SU-DHL-6 (cell line): ENCODE measurements at regions not wholly inside any gene's neighbourhood (a gene's known extent, or its start where the extent isn't known, plus 50 kb on each side); places are given as distances from the start of the nearest gene placed in this dataset.

Experiments used
- H2AFZ ChIP-seq: fragments of 200-600 bp; sonication (generic); 2 replicates; pipeline ENCODE4 v1.6.1; 2014; ENCODE audit warnings: low read depth, mild to moderate bottlenecking, moderate library complexity, mixed read lengths, antibody characterized with exemption, low read length; ENCODE audit not compliant: severe bottlenecking
- H3F3A ChIP-seq: fragments of 200-600 bp; shearing (Covaris generic); 2 replicates; pipeline ENCODE4 v1.6.0; 2016; ENCODE audit warnings: antibody characterized with exemption, mild to moderate bottlenecking; ENCODE audit not compliant: insufficient read depth
- H3K27ac ChIP-seq: fragments of 200-600 bp; sonication (generic); 2 replicates; pipeline ENCODE4 v1.5.1; 2016; ENCODE audit warnings: low read depth, mild to moderate bottlenecking, low read length, moderate library complexity, mixed read lengths
- H3K27me3 ChIP-seq: fragments of 200-600 bp; sonication (generic), shearing (Covaris generic); 2 replicates; pipeline ENCODE4 v1.6.0; 2014; ENCODE audit warnings: mild to moderate bottlenecking, low read length
- H3K36me3 ChIP-seq: fragments of 200-600 bp; sonication (generic); 2 replicates; pipeline ENCODE4 v1.6.1; 2014; ENCODE audit warnings: mild to moderate bottlenecking, low read length, mixed read lengths
- H3K4me2 ChIP-seq: fragments of 300-600, 200-600 bp; shearing (Covaris generic), sonication (generic); 2 replicates; pipeline ENCODE4 v1.6.0; 2014; ENCODE audit warnings: low read length, low read depth, mild to moderate bottlenecking; ENCODE audit not compliant: poor library complexity, severe bottlenecking
- H3K4me3 ChIP-seq: fragments of 200-600 bp; sonication (generic); 2 replicates; pipeline ENCODE4 v1.5.1; 2014; ENCODE audit warnings: antibody characterized with exemption, low read length, mild to moderate bottlenecking, mixed read lengths; ENCODE audit not compliant: insufficient read depth, poor library complexity, severe bottlenecking
- H3K79me2 ChIP-seq: fragments of 200-600 bp; sonication (generic); 2 replicates; pipeline ENCODE4 v1.6.1; 2014; ENCODE audit warnings: mild to moderate bottlenecking, low read length, moderate library complexity; ENCODE audit not compliant: insufficient read depth
- H3K9ac ChIP-seq: fragments of 200-600 bp; sonication (generic); 2 replicates; pipeline ENCODE4 v1.7.0; 2014; ENCODE audit warnings: mild to moderate bottlenecking, low read length
- H3K9me2 ChIP-seq: fragments of 200-600 bp; sonication (generic); replicated peaks from 2 replicates; pipeline ENCODE4 v1.6.1; 2014; ENCODE audit warnings: low read length; ENCODE audit not compliant: insufficient read depth
- H3K9me3 ChIP-seq: fragments of 200-600 bp; sonication (generic); 2 replicates; pipeline ENCODE4 v1.6.1; 2014; ENCODE audit warnings: low read length, mixed read lengths; ENCODE audit not compliant: insufficient read depth
- H4K20me1 ChIP-seq: fragments of 200-600 bp; sonication (generic); 2 replicates; pipeline ENCODE4 v1.6.1; 2014; ENCODE audit warnings: low read depth, mild to moderate bottlenecking, antibody characterized with exemption, low read length, moderate library complexity, mixed read lengths
- EZH2phosphoT487 ChIP-seq: fragments of 200-600 bp; sonication (generic), shearing (Covaris generic); conservative IDR thresholded peaks from 2 replicates; pipeline ENCODE4 v1.6.1; 2018; ENCODE audit warnings: mild to moderate bottlenecking, antibody characterized with exemption, low read length, moderate library complexity, mixed read lengths
- TF ChIP-seq, protein P1 (sequence below): fragments of 200-600 bp; sonication (generic); IDR thresholded peaks from one replicate; pipeline ENCODE4 v1.5.1; 2017; ENCODE audit warnings: antibody characterized with exemption, mild to moderate bottlenecking, low read length, moderate library complexity; ENCODE audit not compliant: insufficient read depth, poor library complexity, severe bottlenecking

DNA sequence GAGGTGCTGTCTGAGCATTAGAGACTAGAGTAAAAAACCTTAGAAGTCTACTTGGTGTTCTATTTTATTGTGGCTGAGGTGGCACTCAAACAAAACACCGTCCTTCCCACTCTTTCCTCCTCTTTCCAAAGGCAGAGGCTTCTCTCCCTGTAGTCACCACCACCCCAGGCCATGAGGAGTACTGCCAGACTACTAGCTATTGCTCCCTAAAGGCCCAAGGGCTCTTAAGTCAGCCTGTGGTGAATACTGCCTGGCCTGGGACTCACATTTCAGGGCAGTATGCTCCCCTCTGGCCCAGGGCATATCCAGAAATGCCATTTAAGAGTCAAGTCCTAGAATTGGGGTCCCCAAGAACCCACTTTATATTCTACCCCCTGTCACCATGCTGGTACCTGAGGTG is 309.7 kb upstream of the IMPG1 start:
- Histone ChIP-seq H3K36me3 (no peaks in the 10 kb centered on the region; the same call in 1 of the 2 replicates), H3K9ac (no peak overlapping the region), H4K20me1 (no peaks in the 10 kb centered on the region), H3K4me3 (no peak overlapping the region), H3K9me2 (no peaks in the 10 kb centered on the region), H3K27ac (no peak overlapping the region), H2AFZ (no peak overlapping the region), H3K4me2 (no peak overlapping the region), H3K27me3 (no peaks in the 10 kb centered on the region), H3K9me3 (no peaks in the 10 kb centered on the region), H3F3A (no peaks in the 10 kb centered on the region), H3K79me2 (no peaks in the 10 kb centered on the region)
- TF ChIP-seq, protein P1, sequence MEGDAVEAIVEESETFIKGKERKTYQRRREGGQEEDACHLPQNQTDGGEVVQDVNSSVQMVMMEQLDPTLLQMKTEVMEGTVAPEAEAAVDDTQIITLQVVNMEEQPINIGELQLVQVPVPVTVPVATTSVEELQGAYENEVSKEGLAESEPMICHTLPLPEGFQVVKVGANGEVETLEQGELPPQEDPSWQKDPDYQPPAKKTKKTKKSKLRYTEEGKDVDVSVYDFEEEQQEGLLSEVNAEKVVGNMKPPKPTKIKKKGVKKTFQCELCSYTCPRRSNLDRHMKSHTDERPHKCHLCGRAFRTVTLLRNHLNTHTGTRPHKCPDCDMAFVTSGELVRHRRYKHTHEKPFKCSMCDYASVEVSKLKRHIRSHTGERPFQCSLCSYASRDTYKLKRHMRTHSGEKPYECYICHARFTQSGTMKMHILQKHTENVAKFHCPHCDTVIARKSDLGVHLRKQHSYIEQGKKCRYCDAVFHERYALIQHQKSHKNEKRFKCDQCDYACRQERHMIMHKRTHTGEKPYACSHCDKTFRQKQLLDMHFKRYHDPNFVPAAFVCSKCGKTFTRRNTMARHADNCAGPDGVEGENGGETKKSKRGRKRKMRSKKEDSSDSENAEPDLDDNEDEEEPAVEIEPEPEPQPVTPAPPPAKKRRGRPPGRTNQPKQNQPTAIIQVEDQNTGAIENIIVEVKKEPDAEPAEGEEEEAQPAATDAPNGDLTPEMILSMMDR: no peak
- TF ChIP-seq EZH2phosphoT487: no peak

- Histone ChIP-seq H3K4me2 (no peak overlapping the region), H3K27ac (no peak overlapping the region), H3K36me3 (no peaks in the 10 kb centered on the region), H3K9me3 (no peaks in the 10 kb centered on the region), H3F3A (no peaks in the 10 kb centered on the region), H3K9me2 (no peaks in the 10 kb centered on the region), H3K27me3 (no peaks in the 10 kb centered on the region), H4K20me1 (no peaks in the 10 kb centered on the region), H3K9ac (no peak overlapping the region), H3K4me3 (no peak overlapping the region), H2AFZ (no peak overlapping the region), H3K79me2 (no peaks in the 10 kb centered on the region)
- TF ChIP-seq, protein P1: no peak
- TF ChIP-seq EZH2phosphoT487: no peak
These were observed 309.1 kb upstream of the IMPG1 start for GRCh38 chr6:76381612-76382011.

GRCh38 chr6:76351275-76351674 is 278.8 kb upstream of the IMPG1 start:
- H3K9me3 ChIP-seq: no peaks in the 10 kb centered on the region
- H3K9ac ChIP-seq: no peak overlapping the region
- H3K36me3 ChIP-seq: no peaks in the 10 kb centered on the region
- no peaks in the 10 kb centered on the region for H3K27me3 ChIP-seq
- H3K9me2 ChIP-seq: no peaks in the 10 kb centered on the region
- TF ChIP-seq, protein P1: no peak
- TF ChIP-seq EZH2phosphoT487: no peak
- no peak overlapping the region for H3K4me2 ChIP-seq
- H3F3A ChIP-seq: no peaks in the 10 kb centered on the region
- no peaks in the 10 kb centered on the region for H3K79me2 ChIP-seq
- no peak overlapping the region for H3K4me3 ChIP-seq
- no peaks in the 10 kb centered on the region for H4K20me1 ChIP-seq
- no peak overlapping the region for H3K27ac ChIP-seq
- no peak overlapping the region for H2AFZ ChIP-seq

GRCh38 chr6:76347539-76347938 is 275.1 kb upstream of the IMPG1 start:
- Histone ChIP-seq H3K9me2 (no peaks in the 10 kb centered on the region), H3F3A (no peaks in the 10 kb centered on the region), H3K4me2 (no peak overlapping the region), H3K27ac (no peak overlapping the region), H3K9ac (no peak overlapping the region), H3K79me2 (no peaks in the 10 kb centered on the region), H4K20me1 (no peaks in the 10 kb centered on the region), H3K9me3 (no peaks in the 10 kb centered on the region), H2AFZ (no peak overlapping the region), H3K36me3 (no peaks in the 10 kb centered on the region), H3K27me3 (no peaks in the 10 kb centered on the region), H3K4me3 (no peak overlapping the region)
- no peak for TF ChIP-seq EZH2phosphoT487
- TF ChIP-seq, protein P1: no peak
